Neural cell (in vitro differentiated cells): ENCODE measurements at regions not wholly inside any gene's neighbourhood (a gene's known extent, or its start where the extent isn't known, plus 50 kb on each side); places are given as distances from the start of the nearest gene placed in this dataset.

Experiments
- H2AFZ ChIP-seq: fragments of 200-600, 300-800 bp; sonication (generic), shearing (Covaris generic); 2 replicates; pipeline ENCODE4 v1.6.0; 2014; ENCODE audit warnings: low read depth, mild to moderate bottlenecking, antibody characterized with exemption, low read length, moderate library complexity
- H3F3A ChIP-seq: fragments of 200-600 bp; shearing (Covaris generic); 2 replicates; pipeline ENCODE4 v1.6.1; 2016; ENCODE audit warnings: mild to moderate bottlenecking, moderate library complexity, mixed read lengths, antibody characterized with exemption, low read length; ENCODE audit not compliant: insufficient read depth, poor library complexity, severe bottlenecking
- H3K27ac ChIP-seq: fragments of 200-600, 300-800 bp; sonication (generic), shearing (Covaris generic); 2 replicates; pipeline ENCODE4 v1.5.1; 2014; ENCODE audit warnings: mild to moderate bottlenecking, low read length, moderate library complexity
- H3K27me3 ChIP-seq: fragments of 300-800, 200-600 bp; sonication (generic), shearing (Covaris generic); 2 replicates; pipeline ENCODE4 v1.6.0; 2014; ENCODE audit warnings: mild to moderate bottlenecking, low read depth, low read length, moderate library complexity; ENCODE audit not compliant: insufficient read depth
- H3K36me3 ChIP-seq: fragments of 300-800, 200-600 bp; sonication (generic), shearing (Covaris generic); 2 replicates; pipeline ENCODE4 v1.5.1; 2014; ENCODE audit warnings: mild to moderate bottlenecking, antibody characterized with exemption, low read length, moderate library complexity; ENCODE audit not compliant: insufficient read depth
- H3K4me2 ChIP-seq: fragments of 300-800, 200-600 bp; sonication (generic), shearing (Covaris generic); 2 replicates; pipeline ENCODE4 v1.6.0; 2014; ENCODE audit warnings: mild to moderate bottlenecking, low read length
- H3K4me3 ChIP-seq: fragments of 300-800, 200-600 bp; sonication (generic), shearing (Covaris generic); 2 replicates; pipeline ENCODE4 v1.5.1; 2014; ENCODE audit warnings: mild to moderate bottlenecking, low read length, moderate library complexity
- H3K79me2 ChIP-seq: fragments of 200-600 bp; shearing (Covaris generic); replicated peaks from 2 replicates; pipeline ENCODE4 v1.6.0; 2014; ENCODE audit warnings: mild to moderate bottlenecking, low read length, moderate library complexity; ENCODE audit not compliant: insufficient read depth
- H3K9ac ChIP-seq: fragments of 300-800, 200-600 bp; sonication (generic), shearing (Covaris generic); 2 replicates; pipeline ENCODE4 v1.6.1; 2016; ENCODE audit warnings: mild to moderate bottlenecking, low read length, mixed read lengths
- H3K9me2 ChIP-seq: fragments of 200-600 bp; shearing (Covaris generic); 2 replicates; pipeline ENCODE4 v1.6.1; 2016; ENCODE audit warnings: mild to moderate bottlenecking, low read length, mixed read lengths; ENCODE audit not compliant: insufficient read depth
- H3K9me3 ChIP-seq: fragments of 200-600, 300-800 bp; sonication (generic), shearing (Covaris generic); 2 replicates; pipeline ENCODE4 v1.6.1; 2016; ENCODE audit warnings: mild to moderate bottlenecking, mixed run types, low read length, moderate library complexity, mixed read lengths
- H4K20me1 ChIP-seq: fragments of 200-600 bp; shearing (Covaris generic); 2 replicates; pipeline ENCODE4 v1.6.1; 2016; ENCODE audit warnings: mild to moderate bottlenecking, mixed run types; ENCODE audit not compliant: insufficient read depth
- CTCF ChIP-seq: fragments of 450-650 bp; IDR thresholded peaks from 2 replicates; pipeline ENCODE4 v1.5.1; 2014; ENCODE audit warnings: antibody characterized with exemption, mild to moderate bottlenecking, moderate library complexity; ENCODE audit not compliant: poor library complexity, severe bottlenecking
- EP300 ChIP-seq: fragments of 450-650 bp; conservative IDR thresholded peaks from 2 replicates; pipeline ENCODE4 v1.6.1; 2014; ENCODE audit warnings: antibody characterized with exemption, mild to moderate bottlenecking, moderate library complexity; ENCODE audit not compliant: poor library complexity, severe bottlenecking
- EZH2 ChIP-seq: fragments of 200-600, 300-800 bp; shearing (Covaris generic), sonication (generic); IDR thresholded peaks from 2 replicates; pipeline ENCODE4 v1.6.1; 2014; ENCODE audit warnings: antibody characterized with exemption, low read length, borderline replicate concordance, mild to moderate bottlenecking; ENCODE audit not compliant: insufficient read depth, poor library complexity, severe bottlenecking
- MXI1 ChIP-seq: fragments of 450-650 bp; conservative IDR thresholded peaks from 2 replicates; pipeline ENCODE4 v1.6.1; 2014; ENCODE audit warnings: antibody characterized with exemption, mild to moderate bottlenecking; ENCODE audit not compliant: poor library complexity, severe bottlenecking
- POLR2AphosphoS5 ChIP-seq: IDR thresholded peaks from 2 replicates; pipeline ENCODE4 v1.6.1; 2012
- RAD21 ChIP-seq: fragments of 450-650 bp; conservative IDR thresholded peaks from 2 replicates; pipeline ENCODE4 v1.6.1; 2014; ENCODE audit warnings: antibody characterized with exemption, mild to moderate bottlenecking, moderate library complexity
- REST ChIP-seq: IDR thresholded peaks from 2 replicates; pipeline ENCODE4 v1.6.1; 2012; ENCODE audit warnings: borderline replicate concordance
- SMC3 ChIP-seq: fragments of 450-650 bp; conservative IDR thresholded peaks from 2 replicates; pipeline ENCODE4 v1.6.1; 2014; ENCODE audit warnings: antibody characterized with exemption, mild to moderate bottlenecking, moderate library complexity; ENCODE audit not compliant: poor library complexity
- TAF1 ChIP-seq: IDR thresholded peaks from 2 replicates; pipeline ENCODE4 v1.6.1; 2012; ENCODE audit warnings: low read depth

GRCh38 chr10:130439766-130440165 lies 303.6 kb downstream of the GLRX3 start:
- Histone ChIP-seq H3K27ac (no peak overlapping the region), H3K27me3 (no peaks in the 10 kb centered on the region), H3K79me2 (no peaks in the 10 kb centered on the region), H4K20me1 (no peaks in the 10 kb centered on the region), H3F3A (no peaks in the 10 kb centered on the region), H3K9ac (no peak overlapping the region), H3K4me3 (no peak overlapping the region), H2AFZ (no peak overlapping the region), H3K4me2 (no peak overlapping the region), H3K9me3 (no peaks in the 10 kb centered on the region), H3K9me2 (no peaks in the 10 kb centered on the region), H3K36me3 (no peaks in the 10 kb centered on the region)
- TF ChIP-seq TAF1 (no peak), RAD21 (no peak), CTCF (no peak), EZH2 (no peak), POLR2AphosphoS5 (no peak), REST (no peak), SMC3 (no peak), EP300 (no peak), MXI1 (no peak)

- no peaks in the 10 kb centered on the region for H3K9me2 ChIP-seq
- no peak overlapping the region for H3K4me2 ChIP-seq
- TF ChIP-seq CTCF (no peak), POLR2AphosphoS5 (no peak), RAD21 (no peak), TAF1 (no peak), REST (no peak)
- H3K36me3 ChIP-seq, result no peaks in the 10 kb centered on the region
- H2AFZ ChIP-seq, result no peak overlapping the region
- H3F3A ChIP-seq, result no peaks in the 10 kb centered on the region
- no peaks in the 10 kb centered on the region for H3K79me2 ChIP-seq
- H3K4me3 ChIP-seq, result no peak overlapping the region
- H3K27me3 ChIP-seq, result no peaks in the 10 kb centered on the region
- no peaks in the 10 kb centered on the region for H3K9me3 ChIP-seq
- no peak overlapping the region for H3K27ac ChIP-seq
- no peaks in the 10 kb centered on the region for H4K20me1 ChIP-seq
- H3K9ac ChIP-seq, result no peak overlapping the region
These were observed 304.3 kb downstream of the GLRX3 start for GRCh38 chr10:130440494-130440893.
